ENCODE measurements at regions not wholly inside any gene's neighbourhood (a gene's known extent, or its start where the extent isn't known, plus 50 kb on each side); places are given as distances from the start of the nearest gene placed in this dataset.

DNA sequence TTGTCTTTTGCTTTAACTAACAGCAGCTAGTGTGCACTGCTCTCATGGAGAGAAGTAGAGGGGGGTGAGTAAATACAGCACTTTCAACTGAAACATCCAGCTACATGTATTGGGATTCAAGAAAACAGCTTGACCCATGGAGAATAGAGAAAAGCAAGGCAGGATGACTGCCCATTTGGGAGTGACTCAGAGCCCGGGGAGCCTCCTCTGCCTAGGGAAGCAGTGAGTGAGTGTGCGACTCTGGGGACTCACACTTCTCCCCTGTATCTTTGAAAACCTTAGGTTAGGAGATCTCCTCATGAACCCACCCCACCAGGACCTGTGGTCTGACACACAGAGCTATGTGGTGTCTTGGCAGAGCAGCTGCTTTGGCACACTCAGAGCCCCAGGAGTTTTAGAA lies 82.0 kb upstream of the PTGFR start:
- no peak overlapping the region for H3K4me3 Mint-ChIP-seq
- POLR2A ChIA-PET, result no interaction called here

DNA sequence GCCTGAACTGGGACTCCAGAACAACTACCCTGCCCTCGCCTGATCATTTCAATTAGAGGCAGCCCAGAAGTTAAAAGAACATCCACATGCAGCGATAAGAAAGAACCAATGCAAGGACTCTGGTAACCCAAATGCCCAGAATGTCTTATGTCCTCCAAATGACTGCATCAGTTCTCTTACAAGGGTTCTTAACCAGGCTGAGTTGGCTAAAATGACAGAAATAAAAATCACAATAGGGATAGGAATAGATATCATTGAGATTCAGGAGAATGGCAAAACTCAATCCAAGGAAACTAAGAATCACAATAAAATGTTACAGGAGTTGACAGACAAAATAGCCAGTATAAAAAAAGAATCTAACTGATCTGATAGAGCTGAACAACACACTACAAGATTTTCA lies 80.1 kb upstream of the PTGFR start:
- H3K4me3 Mint-ChIP-seq, result no peak overlapping the region
- Histone ChIP-seq H3K27me3 (ENCODE audit: insufficient read depth, low read length, poor library complexity, severe bottlenecking) (no peaks in the 10 kb centered on the region), H3K4me1 (ENCODE audit: insufficient read depth, low read length) (no peaks in the 10 kb centered on the region), H3K27ac (ENCODE audit: low read depth, low read length) (no peak overlapping the region), H3K4me3 (ENCODE audit: low read length) (no peak overlapping the region), H3K36me3 (ENCODE audit: insufficient read depth, low read length) (no peaks in the 10 kb centered on the region), H3K9me3 (ENCODE audit: low read length) (no peaks in the 10 kb centered on the region)
- no peaks in the 10 kb centered on the region for H3K36me3 Mint-ChIP-seq
- H3K27me3 Mint-ChIP-seq, result no peaks in the 10 kb centered on the region
- no peak for DNase-seq
- POLR2A ChIA-PET, result no interaction called here
- H3K4me1 Mint-ChIP-seq, result no peaks in the 10 kb centered on the region
- H3K27ac Mint-ChIP-seq, result no peak overlapping the region
- CTCF ChIA-PET, result no interaction called here
- peaks cover 0 to 10% (median 6%) of the 10 kb centered on the region in 5 donors for H3K9me3 Mint-ChIP-seq

More for the DNA sequence above, 82.0 kb upstream of the PTGFR start:
- Mint-ChIP-seq H3K36me3 (no peaks in the 10 kb centered on the region), H3K4me1 (no peaks in the 10 kb centered on the region), H3K9me3 (peaks cover 0 to 18% (median 6%) of the 10 kb centered on the region in 5 donors), H3K27me3 (no peaks in the 10 kb centered on the region), H3K27ac (no peak overlapping the region)
- CTCF ChIA-PET, result no interaction called here
- H3K27me3 ChIP-seq (ENCODE audit: insufficient read depth, low read length, poor library complexity, severe bottlenecking), result no peaks in the 10 kb centered on the region
- no peaks in the 10 kb centered on the region for H3K4me1 ChIP-seq (ENCODE audit: insufficient read depth, low read length)
- no peaks in the 10 kb centered on the region for H3K9me3 ChIP-seq (ENCODE audit: low read length)
- no peak overlapping the region for H3K27ac ChIP-seq (ENCODE audit: low read depth, low read length)
- H3K4me3 ChIP-seq (ENCODE audit: low read length), result no peak overlapping the region
- H3K36me3 ChIP-seq (ENCODE audit: insufficient read depth, low read length), result no peaks in the 10 kb centered on the region
- no peak for DNase-seq

DNA sequence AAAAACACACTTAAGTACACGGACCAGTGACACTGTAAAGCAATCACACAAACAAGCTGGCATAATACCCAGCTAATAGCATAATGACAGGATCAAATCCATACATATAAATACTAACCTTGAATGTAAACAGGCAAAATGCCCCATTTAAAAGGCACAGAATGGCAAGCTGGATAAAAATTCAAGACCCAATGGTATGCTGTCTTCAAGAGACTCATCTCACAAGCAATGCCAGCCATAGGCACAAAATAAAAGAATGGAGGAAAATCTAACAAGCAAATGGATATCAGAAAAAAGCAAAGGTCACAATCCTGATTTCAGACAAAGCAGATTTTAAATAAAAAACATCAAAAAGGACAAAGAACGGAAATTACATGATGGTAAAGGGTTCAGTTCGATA lies 79.1 kb upstream of the PTGFR start:
- Histone ChIP-seq H3K27me3 (ENCODE audit: insufficient read depth, low read length, poor library complexity, severe bottlenecking) (no peaks in the 10 kb centered on the region), H3K4me3 (ENCODE audit: low read length) (no peak overlapping the region), H3K4me1 (ENCODE audit: insufficient read depth, low read length) (no peaks in the 10 kb centered on the region), H3K27ac (ENCODE audit: low read depth, low read length) (no peak overlapping the region), H3K9me3 (ENCODE audit: low read length) (no peaks in the 10 kb centered on the region), H3K36me3 (ENCODE audit: insufficient read depth, low read length) (no peaks in the 10 kb centered on the region)
- ChIA-PET CTCF (no interaction called here), POLR2A (no interaction called here)
- no peaks in the 10 kb centered on the region for H3K27me3 Mint-ChIP-seq
- DNase-seq, result no peak
- no peaks in the 10 kb centered on the region for H3K36me3 Mint-ChIP-seq
- no peaks in the 10 kb centered on the region for H3K4me1 Mint-ChIP-seq
- H3K27ac Mint-ChIP-seq, result no peak overlapping the region
- no peak overlapping the region for H3K4me3 Mint-ChIP-seq
- H3K9me3 Mint-ChIP-seq, result peaks cover 0 to 10% (median 6%) of the 10 kb centered on the region in 5 donors

DNA sequence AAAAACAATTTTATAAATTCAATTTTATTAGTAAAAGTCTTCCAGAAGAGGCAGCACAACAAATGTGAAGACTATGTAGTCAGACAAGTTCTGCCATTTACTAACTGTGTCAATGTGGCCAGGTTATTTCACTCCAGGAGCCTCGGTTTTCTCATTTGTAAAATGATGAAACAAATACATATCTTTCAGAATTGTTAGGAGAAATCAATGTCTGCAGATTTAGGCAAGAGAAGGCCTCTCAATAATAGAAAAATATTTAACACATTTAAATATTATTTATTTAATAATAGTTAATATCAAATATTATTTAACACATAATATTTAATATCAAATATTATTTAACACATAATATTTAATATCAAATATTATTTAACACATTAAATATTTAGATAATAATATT lies 75.6 kb upstream of the PTGFR start:
- H3K36me3 ChIP-seq (ENCODE audit: insufficient read depth, low read length), result no peaks in the 10 kb centered on the region
- H3K27me3 Mint-ChIP-seq, result no peaks in the 10 kb centered on the region
- POLR2A ChIA-PET, result no interaction called here
- H3K4me1 ChIP-seq (ENCODE audit: insufficient read depth, low read length), result no peaks in the 10 kb centered on the region
- no peak overlapping the region for H3K27ac ChIP-seq (ENCODE audit: low read depth, low read length)
- H3K4me3 ChIP-seq (ENCODE audit: low read length), result no peak overlapping the region
- no peak overlapping the region for H3K27ac Mint-ChIP-seq
- H3K4me3 Mint-ChIP-seq, result no peak overlapping the region
- H3K9me3 Mint-ChIP-seq, result peaks cover 0 to 10% (median 6%) of the 10 kb centered on the region in 5 donors
- H3K9me3 ChIP-seq (ENCODE audit: low read length), result no peaks in the 10 kb centered on the region
- H3K36me3 Mint-ChIP-seq, result no peaks in the 10 kb centered on the region
- no peaks in the 10 kb centered on the region for H3K4me1 Mint-ChIP-seq
- H3K27me3 ChIP-seq (ENCODE audit: insufficient read depth, low read length, poor library complexity, severe bottlenecking), result no peaks in the 10 kb centered on the region
- no peak for DNase-seq
- CTCF ChIA-PET, result no interaction called here

DNA sequence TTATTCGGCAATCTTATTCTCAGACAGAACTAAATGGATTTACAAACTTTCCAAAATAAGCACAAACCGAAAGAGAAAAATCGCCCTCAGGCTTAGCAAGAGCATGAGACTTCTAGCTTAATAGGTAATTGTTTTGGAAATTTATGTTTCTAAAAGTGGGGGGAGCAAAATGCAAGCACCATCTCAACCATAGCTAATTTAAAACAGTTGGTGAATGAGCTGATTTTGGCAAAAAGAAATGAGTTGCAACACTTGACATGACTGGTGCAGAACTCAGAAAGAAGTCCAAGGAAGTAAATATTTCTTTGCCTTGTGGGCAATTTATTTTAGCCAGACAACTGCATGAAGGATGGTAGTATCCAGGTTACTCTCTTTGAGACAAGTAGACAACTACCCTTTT lies 71.5 kb upstream of the PTGFR start:
- no peak overlapping the region for H3K4me3 Mint-ChIP-seq
- H3K36me3 Mint-ChIP-seq, result no peaks in the 10 kb centered on the region
- DNase-seq, result no peak
- Histone ChIP-seq H3K27me3 (ENCODE audit: insufficient read depth, low read length, poor library complexity, severe bottlenecking) (no peaks in the 10 kb centered on the region), H3K4me1 (ENCODE audit: insufficient read depth, low read length) (no peaks in the 10 kb centered on the region), H3K9me3 (ENCODE audit: low read length) (no peaks in the 10 kb centered on the region), H3K4me3 (ENCODE audit: low read length) (no peak overlapping the region), H3K36me3 (ENCODE audit: insufficient read depth, low read length) (no peaks in the 10 kb centered on the region), H3K27ac (ENCODE audit: low read depth, low read length) (no peak overlapping the region)
- POLR2A ChIA-PET, result no interaction called here
- H3K4me1 Mint-ChIP-seq, result no peaks in the 10 kb centered on the region
- H3K27ac Mint-ChIP-seq, result no peak overlapping the region
- CTCF ChIA-PET, result no interaction called here
- H3K9me3 Mint-ChIP-seq, result peaks cover 0 to 4% (median 0%) of the 10 kb centered on the region in 5 donors
- peaks cover 0 to 3% of the 10 kb centered on the region in 2 donors for H3K27me3 Mint-ChIP-seq

DNA sequence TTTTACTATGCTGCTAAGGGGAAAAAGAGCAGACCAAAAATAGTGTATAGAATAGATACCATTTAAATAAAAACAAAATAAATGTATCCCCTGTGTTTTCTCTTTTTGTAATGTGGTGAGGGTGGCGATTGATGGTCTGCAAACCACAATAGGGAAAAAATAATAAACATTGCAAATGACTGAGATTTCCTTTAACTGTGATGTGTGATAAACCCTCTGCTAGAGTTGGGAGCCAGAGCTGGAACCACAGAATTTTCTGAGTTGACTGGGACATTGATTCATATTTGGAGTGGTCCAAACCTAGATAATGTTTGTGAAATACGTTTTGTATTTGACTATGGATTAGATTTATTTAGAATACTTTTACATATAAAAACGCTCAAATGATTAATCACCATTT lies 70.6 kb upstream of the PTGFR start:
- Histone ChIP-seq H3K9me3 (ENCODE audit: low read length) (no peaks in the 10 kb centered on the region), H3K4me1 (ENCODE audit: insufficient read depth, low read length) (no peaks in the 10 kb centered on the region), H3K4me3 (ENCODE audit: low read length) (no peak overlapping the region), H3K27ac (ENCODE audit: low read depth, low read length) (no peak overlapping the region), H3K36me3 (ENCODE audit: insufficient read depth, low read length) (no peaks in the 10 kb centered on the region), H3K27me3 (ENCODE audit: insufficient read depth, low read length, poor library complexity, severe bottlenecking) (no peaks in the 10 kb centered on the region)
- no peak for DNase-seq
- Mint-ChIP-seq H3K4me1 (no peaks in the 10 kb centered on the region), H3K4me3 (no peak overlapping the region), H3K27ac (no peak overlapping the region), H3K9me3 (peaks cover 0 to 4% (median 0%) of the 10 kb centered on the region in 5 donors), H3K27me3 (peaks cover 0 to 3% of the 10 kb centered on the region in 2 donors), H3K36me3 (no peaks in the 10 kb centered on the region)
- POLR2A ChIA-PET, result no interaction called here
- CTCF ChIA-PET, result no interaction called here

DNA sequence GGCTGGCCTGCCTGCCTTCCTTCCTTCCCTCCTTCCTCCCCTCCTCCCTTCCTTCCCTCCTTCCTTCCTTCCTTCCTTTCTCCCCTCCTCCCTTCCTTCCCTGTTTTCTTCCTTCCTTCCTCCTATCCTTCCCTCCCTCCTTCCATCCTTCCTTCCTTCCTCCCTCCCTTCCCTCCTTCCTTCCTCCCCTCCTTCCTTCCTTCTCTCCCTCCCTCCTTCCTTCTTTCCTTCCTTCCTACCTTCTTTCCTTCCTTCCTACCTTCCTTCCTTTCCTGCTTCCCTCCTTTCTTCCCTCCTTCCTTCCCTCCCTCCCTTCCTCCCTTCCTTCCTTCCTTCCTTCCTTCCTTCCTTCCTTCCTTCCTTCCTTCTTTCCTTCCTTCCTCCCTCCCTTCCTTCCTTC lies 70.1 kb upstream of the PTGFR start:
- ChIA-PET POLR2A (no interaction called here), CTCF (no interaction called here)
- Histone ChIP-seq H3K4me3 (ENCODE audit: low read length) (no peak overlapping the region), H3K27me3 (ENCODE audit: insufficient read depth, low read length, poor library complexity, severe bottlenecking) (no peaks in the 10 kb centered on the region), H3K36me3 (ENCODE audit: insufficient read depth, low read length) (no peaks in the 10 kb centered on the region), H3K27ac (ENCODE audit: low read depth, low read length) (no peak overlapping the region), H3K9me3 (ENCODE audit: low read length) (no peaks in the 10 kb centered on the region), H3K4me1 (ENCODE audit: insufficient read depth, low read length) (no peaks in the 10 kb centered on the region)
- no peaks in the 10 kb centered on the region for H3K4me1 Mint-ChIP-seq
- no peak overlapping the region for H3K4me3 Mint-ChIP-seq
- H3K27ac Mint-ChIP-seq, result no peak overlapping the region
- peaks cover 0 to 3% of the 10 kb centered on the region in 2 donors for H3K27me3 Mint-ChIP-seq
- DNase-seq, result no peak
- peaks cover 0 to 4% (median 0%) of the 10 kb centered on the region in 5 donors for H3K9me3 Mint-ChIP-seq
- H3K36me3 Mint-ChIP-seq, result no peaks in the 10 kb centered on the region

DNA sequence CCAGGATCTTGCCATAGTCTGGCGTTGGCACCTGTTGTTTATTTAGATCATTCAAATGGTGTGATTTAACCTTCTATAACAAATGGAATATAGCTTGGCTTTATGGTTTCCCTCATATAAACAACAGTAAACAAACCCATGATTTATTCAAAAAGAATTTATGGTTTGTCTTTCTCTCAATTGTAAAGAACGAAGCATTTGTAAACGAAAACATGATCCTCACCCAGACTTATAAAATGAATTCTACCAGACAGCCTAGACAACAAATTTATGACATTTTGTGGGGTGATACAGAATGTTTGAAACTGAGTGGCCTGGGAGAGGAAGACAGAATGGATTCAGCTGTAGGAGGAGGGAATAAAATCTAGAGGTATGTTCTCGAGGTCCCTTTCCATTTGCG lies 66.1 kb upstream of the PTGFR start:
- Mint-ChIP-seq H3K9me3 (peaks cover 0 to 4% (median 0%) of the 10 kb centered on the region in 5 donors), H3K27me3 (peaks cover 0 to 3% of the 10 kb centered on the region in 2 donors), H3K36me3 (no peaks in the 10 kb centered on the region), H3K27ac (peak overlapping the region in 1 of 8 donors; percentile 69), H3K4me1 (no peaks in the 10 kb centered on the region), H3K4me3 (no peak overlapping the region)
- H3K36me3 ChIP-seq (ENCODE audit: insufficient read depth, low read length), result no peaks in the 10 kb centered on the region
- no peak overlapping the region for H3K27ac ChIP-seq (ENCODE audit: low read depth, low read length)
- no peaks in the 10 kb centered on the region for H3K4me1 ChIP-seq (ENCODE audit: insufficient read depth, low read length)
- ChIA-PET CTCF (no interaction called here), POLR2A (no interaction called here)
- no peaks in the 10 kb centered on the region for H3K27me3 ChIP-seq (ENCODE audit: insufficient read depth, low read length, poor library complexity, severe bottlenecking)
- no peak overlapping the region for H3K4me3 ChIP-seq (ENCODE audit: low read length)
- no peak for DNase-seq
- no peaks in the 10 kb centered on the region for H3K9me3 ChIP-seq (ENCODE audit: low read length)

DNA sequence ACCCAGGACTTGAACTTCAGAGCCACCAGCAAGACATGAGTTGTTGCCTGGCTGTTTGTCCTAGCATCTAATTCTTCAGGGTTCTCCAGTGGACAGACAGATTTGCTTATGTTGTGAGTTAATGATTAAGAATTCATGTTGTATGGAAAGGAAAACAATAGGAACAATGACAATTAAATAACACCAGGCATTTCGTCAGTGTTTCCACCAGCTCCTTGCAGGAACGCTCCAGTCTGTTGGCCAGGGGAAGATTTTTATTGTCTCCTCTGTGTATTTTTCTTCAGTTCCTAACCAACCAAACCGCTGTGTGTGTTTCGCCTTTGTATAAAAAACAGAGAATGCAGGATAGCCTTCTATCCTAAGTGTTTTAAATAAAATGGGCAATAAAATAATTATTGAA lies 64.4 kb upstream of the PTGFR start:
- H3K27ac ChIP-seq (ENCODE audit: low read depth, low read length), result no peak overlapping the region
- no peaks in the 10 kb centered on the region for H3K4me1 ChIP-seq (ENCODE audit: insufficient read depth, low read length)
- H3K27ac Mint-ChIP-seq, result no peak overlapping the region
- no peaks in the 10 kb centered on the region for H3K4me1 Mint-ChIP-seq
- H3K36me3 ChIP-seq (ENCODE audit: insufficient read depth, low read length), result no peaks in the 10 kb centered on the region
- no peaks in the 10 kb centered on the region for H3K9me3 ChIP-seq (ENCODE audit: low read length)
- no peak overlapping the region for H3K4me3 ChIP-seq (ENCODE audit: low read length)
- ChIA-PET CTCF (no interaction called here), POLR2A (no interaction called here)
- no peaks in the 10 kb centered on the region for H3K36me3 Mint-ChIP-seq
- peaks cover 0 to 3% of the 10 kb centered on the region in 2 donors for H3K27me3 Mint-ChIP-seq
- no peaks in the 10 kb centered on the region for H3K27me3 ChIP-seq (ENCODE audit: insufficient read depth, low read length, poor library complexity, severe bottlenecking)
- DNase-seq, result no peak
- H3K9me3 Mint-ChIP-seq, result peaks cover 0 to 3% (median 0%) of the 10 kb centered on the region in 5 donors
- no peak overlapping the region for H3K4me3 Mint-ChIP-seq

All from CD8-positive, alpha-beta memory T cell (primary cell).